OCI-LY7 (cell line): ENCODE measurements at regions not wholly inside any gene's neighbourhood (a gene's known extent, or its start where the extent isn't known, plus 50 kb on each side); places are given as distances from the start of the nearest gene placed in this dataset.

Source experiments
- BruUV-seq: library from RNA; stranded (reverse); fragments of 400-500 nt; replicated peaks from 2 replicates; lab custom pipeline; 2021; lab: Mats Ljungman, UMichigan
- CTCF ChIA-PET: fragments of 300-600 bp; sonication (Branson Sonifier 250); formaldehyde crosslinking; loops from one replicate; lab custom pipeline; 2022; ENCODE audit warnings: antibody characterized with exemption; ENCODE audit not compliant: unreplicated experiment; lab: Charles Lee
- POLR2A ChIA-PET: fragments of 300-600 bp; sonication (Branson Sonifier 250); formaldehyde crosslinking; loops from one replicate; lab custom pipeline; 2022; ENCODE audit warnings: antibody characterized with exemption; lab: Charles Lee
- DNase-seq: peaks from one replicate; pipeline ENCODE4 v3.0.0-alpha.2; 2015; ENCODE audit warnings: low spot score
- H2AFZ ChIP-seq: fragments of 200-600 bp; sonication (generic), shearing (Covaris generic); 2 replicates; pipeline ENCODE4 v1.6.1; 2014; ENCODE audit warnings: mild to moderate bottlenecking, antibody characterized with exemption, low read length, moderate library complexity
- H3K27ac ChIP-seq: fragments of 200-600 bp; sonication (generic); 2 replicates; pipeline ENCODE4 v1.5.1; 2014; ENCODE audit warnings: mixed run types, low read depth, mild to moderate bottlenecking, moderate library complexity, low read length, inconsistent platforms; ENCODE audit not compliant: poor library complexity, severe bottlenecking
- H3K36me3 ChIP-seq: fragments of 200-600 bp; sonication (generic); 2 replicates; pipeline ENCODE4 v1.6.1; 2014; ENCODE audit warnings: mild to moderate bottlenecking, antibody characterized with exemption, low read length, moderate library complexity, mixed read lengths; ENCODE audit not compliant: insufficient read depth
- H3K4me1 ChIP-seq: fragments of 200-600 bp; sonication (generic); 2 replicates; pipeline ENCODE4 v1.5.1; 2014; ENCODE audit warnings: mild to moderate bottlenecking, low read length; ENCODE audit not compliant: insufficient read depth, poor library complexity, severe bottlenecking
- H3K4me2 ChIP-seq: fragments of 200-600 bp; sonication (generic); 2 replicates; pipeline ENCODE4 v1.6.1; 2014; ENCODE audit warnings: mild to moderate bottlenecking, low read length
- H3K4me3 ChIP-seq: fragments of 200-600 bp; sonication (generic); 2 replicates; pipeline ENCODE4 v1.5.1; 2014; ENCODE audit warnings: mild to moderate bottlenecking, low read depth, low read length; ENCODE audit not compliant: poor library complexity, severe bottlenecking
- H3K79me2 ChIP-seq: fragments of 200-600 bp; sonication (generic); 2 replicates; pipeline ENCODE4 v1.6.1; 2016; ENCODE audit warnings: low read depth, mild to moderate bottlenecking, low read length, moderate library complexity, mixed read lengths; ENCODE audit not compliant: insufficient read depth
- H3K9me2 ChIP-seq: fragments of 200-600 bp; sonication (generic); 2 replicates; pipeline ENCODE4 v1.6.1; 2016; ENCODE audit warnings: mild to moderate bottlenecking, low read length, mixed read lengths; ENCODE audit not compliant: insufficient read depth
- H3K9me3 ChIP-seq: fragments of 200-600 bp; sonication (generic); 2 replicates; pipeline ENCODE4 v1.6.1; 2014; ENCODE audit warnings: mild to moderate bottlenecking, mixed run types, low read length, mixed read lengths
- H4K20me1 ChIP-seq: fragments of 200-600 bp; sonication (generic); 2 replicates; pipeline ENCODE4 v1.6.1; 2014; ENCODE audit warnings: mild to moderate bottlenecking, antibody characterized with exemption, low read length, moderate library complexity, mixed read lengths; ENCODE audit not compliant: insufficient read depth
- EZH2phosphoT487 ChIP-seq: fragments of 200-600 bp; sonication (generic); IDR thresholded peaks from 2 replicates; pipeline ENCODE4 v1.6.1; 2018; ENCODE audit warnings: low read depth, borderline replicate concordance, mild to moderate bottlenecking, mixed run types, antibody characterized with exemption, low read length, moderate library complexity, mixed read lengths
- intact Hi-C: fragments of 100-400 bp; cut with micrococcal nuclease; formaldehyde crosslinking; loops from one replicate; pipeline ENCODE4 v1.10.0; 2022; ENCODE audit not compliant: unreplicated experiment
- TF ChIP-seq, protein P1 (sequence below): fragments of 200-600 bp; sonication (generic); conservative IDR thresholded peaks from 2 replicates; pipeline ENCODE4 v1.5.1; 2014; ENCODE audit warnings: mild to moderate bottlenecking, antibody characterized with exemption, low read length, moderate library complexity, mixed read lengths

DNA sequence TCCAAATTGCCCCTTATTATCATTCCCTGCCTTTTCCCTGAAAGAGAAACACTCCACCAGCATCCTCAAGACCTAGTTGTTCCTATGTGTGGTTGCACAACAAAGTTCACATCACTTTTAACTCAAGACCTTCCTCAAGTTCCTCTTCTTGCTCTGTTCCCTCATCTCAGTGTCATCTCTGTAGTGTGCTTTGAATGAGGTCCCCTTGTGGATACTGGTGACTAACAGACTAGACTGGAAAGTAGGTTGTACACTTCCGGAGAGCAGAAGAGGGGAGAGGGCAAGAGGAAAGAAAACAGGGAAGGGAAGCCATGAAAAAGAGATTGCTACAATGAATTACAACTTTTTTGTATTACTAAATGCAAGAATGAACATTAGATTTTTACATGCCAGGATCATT, 853.8 kb downstream of the USP25 start:
- ChIA-PET POLR2A (interaction anchor here (0.6 to 1.1 kb wide), 2 partner anchors 32 to 1147 kb away, joined by 3 to 4 read pairs; no protein-coding TSS in a partner anchor), CTCF (no interaction called here)
- H3K9me3 ChIP-seq = no peaks in the 10 kb centered on the region
- H3K4me1 ChIP-seq = no peaks in the 10 kb centered on the region
- no peak overlapping the region for H3K27ac ChIP-seq
- intact Hi-C loops = no loop called here
- TF ChIP-seq, protein P1, sequence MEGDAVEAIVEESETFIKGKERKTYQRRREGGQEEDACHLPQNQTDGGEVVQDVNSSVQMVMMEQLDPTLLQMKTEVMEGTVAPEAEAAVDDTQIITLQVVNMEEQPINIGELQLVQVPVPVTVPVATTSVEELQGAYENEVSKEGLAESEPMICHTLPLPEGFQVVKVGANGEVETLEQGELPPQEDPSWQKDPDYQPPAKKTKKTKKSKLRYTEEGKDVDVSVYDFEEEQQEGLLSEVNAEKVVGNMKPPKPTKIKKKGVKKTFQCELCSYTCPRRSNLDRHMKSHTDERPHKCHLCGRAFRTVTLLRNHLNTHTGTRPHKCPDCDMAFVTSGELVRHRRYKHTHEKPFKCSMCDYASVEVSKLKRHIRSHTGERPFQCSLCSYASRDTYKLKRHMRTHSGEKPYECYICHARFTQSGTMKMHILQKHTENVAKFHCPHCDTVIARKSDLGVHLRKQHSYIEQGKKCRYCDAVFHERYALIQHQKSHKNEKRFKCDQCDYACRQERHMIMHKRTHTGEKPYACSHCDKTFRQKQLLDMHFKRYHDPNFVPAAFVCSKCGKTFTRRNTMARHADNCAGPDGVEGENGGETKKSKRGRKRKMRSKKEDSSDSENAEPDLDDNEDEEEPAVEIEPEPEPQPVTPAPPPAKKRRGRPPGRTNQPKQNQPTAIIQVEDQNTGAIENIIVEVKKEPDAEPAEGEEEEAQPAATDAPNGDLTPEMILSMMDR = no peak
- TF ChIP-seq EZH2phosphoT487 = no peak
- no peak overlapping the region for H3K4me3 ChIP-seq
- no peaks in the 10 kb centered on the region for H3K79me2 ChIP-seq
- H3K4me2 ChIP-seq = no peak overlapping the region
- no peak overlapping the region for H2AFZ ChIP-seq
- H3K9me2 ChIP-seq = no peaks in the 10 kb centered on the region
- H3K36me3 ChIP-seq = no peaks in the 10 kb centered on the region
- H4K20me1 ChIP-seq = no peaks in the 10 kb centered on the region
- no peak for DNase-seq
- no TSS peak for BruUV-seq

DNA sequence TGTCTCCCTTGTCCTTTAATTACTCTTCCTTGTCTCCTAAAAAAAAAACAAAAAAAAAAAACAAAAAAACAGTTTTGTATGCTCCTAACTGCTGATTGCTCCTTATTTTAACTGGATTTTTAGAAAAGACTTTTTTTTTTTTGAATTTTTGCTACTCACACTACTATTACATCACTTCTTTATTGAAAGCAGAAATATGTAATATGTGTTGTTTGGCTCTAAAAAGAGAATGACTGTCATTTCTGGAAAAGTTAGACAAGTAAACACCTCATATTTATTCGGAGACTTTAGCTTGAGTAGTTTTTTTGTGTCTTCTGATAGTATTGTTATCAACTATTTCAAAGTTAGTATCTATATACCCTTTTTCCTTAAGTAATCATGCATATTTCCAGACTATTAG, 855.0 kb downstream of the USP25 start:
- no peaks in the 10 kb centered on the region for H3K4me1 ChIP-seq
- TF ChIP-seq, protein P1 = no peak
- TF ChIP-seq EZH2phosphoT487 = no peak
- no peak overlapping the region for H3K4me3 ChIP-seq
- H3K36me3 ChIP-seq = no peaks in the 10 kb centered on the region
- no peak overlapping the region for H3K27ac ChIP-seq
- no peaks in the 10 kb centered on the region for H3K79me2 ChIP-seq
- no peaks in the 10 kb centered on the region for H3K9me3 ChIP-seq
- H3K4me2 ChIP-seq = no peak overlapping the region
- CTCF ChIA-PET = no interaction called here
- POLR2A ChIA-PET = no interaction called here
- no TSS peak for BruUV-seq
- DNase-seq = no peak
- no peaks in the 10 kb centered on the region for H3K9me2 ChIP-seq
- no peak overlapping the region for H2AFZ ChIP-seq
- no peaks in the 10 kb centered on the region for H4K20me1 ChIP-seq
- intact Hi-C loops = no loop called here

DNA sequence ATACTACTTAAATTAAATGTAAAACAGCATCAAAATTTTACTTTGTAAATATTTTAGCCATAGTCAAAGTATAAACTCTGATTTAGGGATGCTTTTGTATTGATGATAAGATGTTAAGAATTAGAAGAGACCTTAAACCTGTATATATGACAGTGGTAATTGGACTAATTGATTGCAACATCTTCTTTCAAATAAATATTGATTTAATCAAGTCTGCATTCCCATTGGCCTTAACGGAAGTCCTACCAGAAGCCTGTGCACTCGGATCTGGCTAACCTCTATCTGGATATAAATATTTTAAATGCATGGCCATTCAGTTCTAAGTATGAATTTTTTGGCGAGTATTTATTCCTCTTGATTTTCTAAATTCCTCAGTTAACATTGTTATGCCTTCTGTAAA, 856.1 kb downstream of the USP25 start:
- CTCF ChIA-PET = no interaction called here
- Histone ChIP-seq H3K4me3 (no peak overlapping the region), H3K27ac (no peak overlapping the region), H3K4me2 (no peak overlapping the region), H3K4me1 (no peaks in the 10 kb centered on the region), H4K20me1 (no peaks in the 10 kb centered on the region), H3K36me3 (no peaks in the 10 kb centered on the region), H3K9me3 (no peaks in the 10 kb centered on the region), H3K9me2 (no peaks in the 10 kb centered on the region), H2AFZ (no peak overlapping the region), H3K79me2 (no peaks in the 10 kb centered on the region)
- intact Hi-C loops = no loop called here
- no peak for DNase-seq
- POLR2A ChIA-PET = interaction anchor here (0.6 kb wide), 2 partner anchors 28 to 267 kb away, joined by 3 to 8 read pairs; no protein-coding TSS in a partner anchor
- no peak for TF ChIP-seq EZH2phosphoT487
- TF ChIP-seq, protein P1 = no peak
- no TSS peak for BruUV-seq
